ENCODE measurements at regions not wholly inside any gene's neighbourhood (a gene's known extent, or its start where the extent isn't known, plus 50 kb on each side); places are given as distances from the start of the nearest gene placed in this dataset.

DNA sequence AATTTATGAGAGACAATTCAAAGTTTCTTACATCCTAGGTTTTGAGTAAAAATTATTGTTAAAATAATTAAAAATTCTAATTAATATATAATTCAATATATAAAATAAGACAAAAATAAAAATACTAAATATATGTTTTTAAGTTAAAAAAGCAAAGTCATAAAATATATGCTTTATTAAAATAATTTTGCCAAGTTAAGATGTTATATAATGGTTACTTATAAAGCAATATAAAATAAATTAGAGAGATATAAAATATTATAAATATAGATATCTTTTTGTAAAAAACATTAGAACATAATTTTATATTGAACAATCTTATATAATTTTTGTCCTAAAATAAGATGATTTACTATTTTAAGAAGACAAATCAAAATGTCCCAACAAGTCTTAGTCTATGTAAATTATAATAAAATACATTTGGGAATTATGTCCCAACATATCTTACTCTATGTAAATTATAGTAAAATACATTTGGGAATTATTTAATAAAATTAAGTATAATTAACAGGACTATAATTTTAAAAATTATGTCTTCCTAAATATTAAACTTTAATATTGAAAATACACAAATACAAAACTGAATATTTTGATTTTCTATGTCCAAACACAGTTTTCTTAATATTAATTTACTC lies 67.7 kb upstream of the TOP3B start:
- DNase-seq: no peak

DNA sequence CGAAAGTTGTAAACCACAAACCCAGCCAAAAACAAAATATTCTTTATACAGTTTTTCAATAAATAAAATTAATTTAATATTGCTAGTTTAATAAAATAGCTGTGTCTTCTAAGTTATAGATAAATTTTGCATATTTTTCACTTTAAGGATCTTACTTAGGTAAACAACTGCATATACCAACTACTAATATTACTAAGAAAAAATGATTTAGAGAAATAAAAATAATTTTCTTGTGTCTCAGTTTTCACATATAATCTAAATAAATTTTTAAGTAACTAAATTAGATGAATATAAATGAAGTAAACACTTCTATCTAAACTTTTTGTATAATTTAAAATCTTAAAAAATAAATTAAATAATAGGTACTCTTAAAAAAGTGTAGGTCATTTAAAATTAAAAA lies 67.1 kb upstream of the TOP3B start:
- no peak for DNase-seq

- no peak for DNase-seq
Measured at GRCh38 chr22:22048981-22049531, 66.5 kb upstream of the TOP3B start.

DNA sequence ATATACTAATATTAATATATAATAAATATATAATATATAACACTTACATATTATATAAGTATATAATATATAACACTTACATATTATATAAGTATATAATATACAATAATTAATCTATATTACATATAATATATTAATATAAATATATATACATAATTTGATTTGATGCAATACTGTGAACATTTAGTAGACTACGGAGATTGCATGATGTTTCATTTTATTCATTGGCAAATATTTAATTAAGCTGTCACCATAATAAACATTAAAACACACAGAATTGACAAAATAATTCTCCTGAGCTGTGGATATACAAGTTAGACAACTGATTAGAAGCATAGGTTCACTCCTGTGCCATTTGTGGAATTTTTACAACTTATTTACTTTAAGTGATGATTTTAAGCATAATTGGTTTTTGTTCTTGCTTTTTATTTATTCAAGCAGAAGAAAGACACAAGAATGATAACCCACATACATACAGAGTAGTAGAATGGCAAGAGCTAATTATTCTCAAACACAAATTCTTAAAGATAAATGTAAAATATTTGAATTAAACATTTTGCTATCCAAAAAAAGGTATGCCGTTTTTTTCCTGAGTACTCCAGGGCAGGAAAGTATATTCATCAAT lies 65.8 kb upstream of the TOP3B start:
- no peak for DNase-seq

- no peak for DNase-seq
Measured at GRCh38 chr22:22047776-22048175, 65.2 kb upstream of the TOP3B start.

GRCh38 chr22:22047266-22047665 lies 64.7 kb upstream of the TOP3B start:
- DNase-seq: no peak

GRCh38 chr22:22046370-22046769 lies 63.8 kb upstream of the TOP3B start:
- no peak for DNase-seq

DNA sequence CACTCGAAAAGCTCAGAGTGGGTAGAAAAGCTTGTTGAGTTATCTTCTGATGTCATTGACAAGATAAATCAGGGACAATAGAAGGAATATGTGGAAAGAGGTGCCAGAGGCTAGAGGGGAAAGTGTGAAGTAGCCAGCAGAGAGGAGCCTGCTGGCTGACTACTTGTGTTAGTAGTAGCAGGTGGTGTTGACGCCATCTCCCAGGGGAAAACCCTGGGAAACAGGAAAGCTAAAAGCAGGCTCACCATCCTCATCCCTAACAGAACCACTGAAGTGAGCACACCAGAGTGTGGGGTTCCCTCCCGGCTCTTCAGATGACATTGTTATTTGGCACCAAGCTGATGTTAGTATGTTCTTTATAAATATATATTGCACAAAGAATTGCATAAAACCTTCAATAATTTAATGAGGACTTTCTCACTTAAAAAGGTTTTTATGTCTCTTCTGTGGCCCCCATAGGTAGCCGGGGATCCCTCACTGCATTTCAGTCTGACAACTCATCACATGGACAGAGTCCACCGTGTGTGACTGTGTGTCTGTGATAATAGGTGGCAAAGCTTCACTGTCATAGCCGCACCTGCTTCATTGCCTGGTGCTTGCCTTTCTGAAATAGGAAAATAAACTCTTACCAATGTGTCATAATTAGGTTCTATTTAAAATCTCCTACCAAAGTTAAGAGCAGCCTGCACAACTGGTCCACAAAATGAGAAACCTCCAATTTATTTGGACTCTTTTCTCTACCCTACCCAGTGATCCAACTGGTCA lies 63.2 kb upstream of the TOP3B start:
- DNase-seq: no peak

DNA sequence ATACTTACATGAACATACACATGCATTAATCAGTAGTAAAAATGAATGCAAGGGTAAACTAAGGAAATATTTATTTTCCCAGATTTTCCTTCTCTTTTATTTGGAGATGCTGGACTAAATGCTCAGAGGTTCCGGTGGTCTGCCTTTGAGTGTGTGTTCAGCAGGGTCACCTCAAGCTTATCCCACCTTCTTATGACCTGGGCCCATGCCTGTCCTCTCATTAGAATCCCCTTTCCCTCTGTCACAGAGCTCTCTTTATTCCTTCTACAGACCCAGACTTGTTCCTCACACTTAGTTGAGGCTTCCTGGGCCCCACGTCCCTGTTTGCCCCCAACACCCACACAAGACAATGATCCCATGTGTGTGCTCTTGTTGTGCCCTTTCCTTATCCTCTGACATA lies 61.6 kb upstream of the TOP3B start:
- DNase-seq: no peak

- no peak for DNase-seq
Measured at GRCh38 chr22:22043296-22044078, 60.9 kb upstream of the TOP3B start.

DNA sequence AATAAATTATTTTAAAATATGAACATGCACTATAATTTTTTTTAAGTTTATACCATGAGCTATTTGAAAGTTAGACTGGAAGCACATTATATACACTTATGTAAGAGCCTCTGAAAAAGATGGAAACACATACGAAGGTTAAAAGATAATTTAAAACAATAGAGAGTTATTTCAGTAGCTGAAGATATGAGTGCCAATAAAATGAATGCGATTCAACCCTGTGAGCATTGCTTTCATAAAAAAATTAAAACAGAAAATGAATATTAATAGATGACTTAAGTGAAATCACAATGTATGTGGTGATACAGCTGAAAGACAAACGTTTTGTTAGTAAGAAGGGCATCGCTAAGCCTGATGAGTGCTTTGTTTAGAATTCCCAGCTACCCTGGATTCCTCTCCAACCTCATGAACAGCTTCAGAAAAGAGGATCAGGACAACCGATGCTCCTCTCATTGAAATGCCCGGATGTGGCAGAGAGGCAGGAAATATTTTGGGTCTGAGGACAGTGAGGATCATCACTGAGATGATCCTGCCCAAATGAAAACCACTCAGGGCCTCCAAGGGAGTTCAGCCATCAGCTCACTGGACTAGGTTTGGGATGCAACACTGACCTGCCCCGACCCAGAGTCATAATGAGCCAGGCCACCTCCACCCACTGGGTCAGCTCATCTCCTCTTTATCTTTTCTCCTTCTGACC lies 60.2 kb upstream of the TOP3B start:
- DNase-seq: no peak

DNA sequence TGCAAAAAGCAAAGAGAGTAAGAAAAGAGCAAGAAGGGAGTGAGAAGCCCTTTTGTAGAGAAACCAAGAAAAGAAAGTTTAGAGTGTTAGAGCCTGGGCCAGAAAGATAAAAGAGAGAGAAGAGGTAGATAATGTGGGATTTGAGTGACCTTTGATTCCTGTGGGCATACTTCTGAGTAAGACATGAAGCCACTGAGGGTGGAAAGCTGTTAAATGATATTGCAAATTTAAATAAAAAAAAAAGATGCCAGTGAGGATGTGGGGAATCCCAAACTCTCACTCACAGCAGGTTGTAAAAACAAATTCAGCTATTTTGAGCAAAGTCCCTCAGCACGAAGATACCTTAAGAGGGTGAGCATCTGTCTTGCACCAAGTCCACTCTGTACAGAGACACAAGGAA lies 59.4 kb upstream of the TOP3B start:
- DNase-seq: no peak

DNA sequence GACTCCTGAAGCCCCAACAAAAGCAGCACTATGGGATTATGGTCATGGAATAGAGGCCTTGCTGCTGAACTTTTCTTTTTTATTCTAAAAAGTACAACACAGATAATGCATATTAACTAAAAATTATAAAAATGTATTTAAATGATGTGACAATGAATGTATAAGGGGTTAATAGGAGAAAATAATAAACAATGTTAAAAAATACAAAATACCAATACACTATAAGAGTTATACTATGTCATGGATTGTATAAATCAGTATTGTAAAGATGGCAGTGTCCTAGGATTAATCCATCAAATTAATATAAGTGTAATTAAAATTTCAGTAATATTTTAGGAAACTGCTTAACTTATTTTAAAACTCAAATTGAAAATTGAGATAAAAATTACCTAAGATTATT lies 58.3 kb upstream of the TOP3B start:
- DNase-seq: no peak

GRCh38 chr22:22040472-22040871 lies 57.9 kb upstream of the TOP3B start:
- DNase-seq: no peak

DNA sequence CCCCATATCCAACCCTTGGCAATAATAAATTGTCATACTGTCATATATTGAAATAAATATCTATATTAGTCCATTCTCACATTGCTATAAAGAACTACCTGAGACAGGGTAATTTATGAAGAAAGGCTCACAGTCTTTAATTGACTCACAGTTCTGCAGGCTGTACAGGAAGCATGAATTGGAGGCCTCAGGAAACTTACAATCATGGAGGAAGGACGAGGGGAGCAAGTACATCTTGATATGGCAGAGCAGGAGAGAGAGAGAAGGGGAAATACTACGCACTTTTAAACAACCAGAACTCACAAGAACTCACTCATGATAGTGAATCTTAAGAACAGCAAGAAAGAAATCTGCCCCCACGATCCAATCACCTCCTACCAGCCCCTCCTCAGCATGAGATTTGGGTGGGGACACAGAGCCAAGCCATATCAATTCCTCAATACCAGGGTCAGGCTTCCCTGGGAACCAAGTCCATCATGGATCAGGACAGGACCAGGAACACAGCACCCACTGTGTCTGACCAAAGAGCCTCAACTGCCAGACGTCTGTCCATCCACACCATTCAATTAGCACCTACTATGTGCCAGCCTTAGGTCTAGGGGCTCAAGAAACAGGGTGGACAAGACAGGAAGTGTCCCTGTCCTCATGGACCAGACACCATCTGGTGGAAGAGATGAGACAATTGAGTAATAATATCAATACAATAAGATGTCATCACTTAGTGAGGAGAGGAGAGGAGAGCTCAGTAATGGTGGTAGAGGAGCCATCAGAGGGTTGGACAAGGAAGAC lies 56.9 kb upstream of the TOP3B start:
- DNase-seq: no peak

DNA sequence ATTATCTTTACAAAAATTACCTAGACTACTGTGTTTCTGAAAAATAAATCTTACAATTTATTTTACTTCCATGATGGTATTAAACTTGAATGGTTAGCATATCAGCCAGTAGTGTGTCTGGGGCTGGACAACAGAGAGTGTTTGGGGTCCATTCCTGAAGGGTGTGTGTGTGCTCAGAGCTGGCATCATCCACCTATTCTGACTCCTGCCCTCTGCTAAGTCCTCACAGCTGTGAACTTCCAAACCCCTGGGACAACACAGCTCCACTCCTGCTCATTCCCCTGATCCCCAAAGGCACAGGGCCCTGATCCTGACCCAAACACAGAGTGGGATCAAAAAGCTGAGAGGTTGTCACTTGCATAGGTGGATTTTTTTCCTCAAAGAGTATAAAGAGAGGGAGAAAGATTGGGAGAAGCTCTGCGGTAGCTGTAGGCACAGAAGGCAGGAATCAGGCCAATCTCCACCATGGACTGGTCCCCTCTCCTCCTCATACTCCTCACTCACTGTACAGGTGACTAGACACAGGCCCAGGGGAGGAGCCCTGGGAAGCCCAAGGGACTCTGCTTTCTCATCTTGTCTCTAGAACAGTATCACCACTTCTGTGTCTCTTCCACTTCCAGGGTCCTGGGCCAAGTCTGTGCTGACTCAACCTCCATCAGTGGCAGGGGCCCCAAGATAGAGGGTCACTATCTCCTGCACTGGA lies 55.7 kb upstream of the TOP3B start:
- no peak for DNase-seq

GRCh38 chr22:22037740-22038139 lies 55.2 kb upstream of the TOP3B start:
- no peak for DNase-seq

GRCh38 chr22:22037229-22037628 lies 54.6 kb upstream of the TOP3B start:
- no peak for DNase-seq

- no peak for DNase-seq
Measured at GRCh38 chr22:22036588-22036987, 54.0 kb upstream of the TOP3B start.

- no peak for DNase-seq
Measured at GRCh38 chr22:22035771-22036314, 53.3 kb upstream of the TOP3B start.

DNA sequence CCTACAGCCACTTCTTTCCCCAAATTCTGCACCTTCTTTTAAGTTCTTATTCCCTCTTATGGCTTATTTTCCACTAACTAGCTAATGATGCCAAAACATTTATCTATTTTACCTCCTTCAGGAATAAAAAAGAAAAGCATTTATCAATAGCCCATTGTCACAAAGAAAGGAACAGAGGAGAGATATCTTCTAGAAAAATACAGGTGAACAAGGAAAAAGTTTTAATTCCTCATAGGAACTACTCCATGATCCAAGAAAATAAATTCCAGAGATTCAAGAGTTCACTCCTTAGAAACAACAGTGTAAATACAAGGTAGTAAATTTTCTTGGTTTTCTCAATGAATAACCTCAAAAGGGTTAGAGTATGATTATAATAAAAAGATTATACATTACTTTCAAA lies 52.6 kb upstream of the TOP3B start:
- DNase-seq: no peak

Data from KG1 (cell line).